Transverse colon (tissue), 4 donors: ENCODE measurements at regions not wholly inside any gene's neighbourhood (a gene's known extent, or its start where the extent isn't known, plus 50 kb on each side); places are given as distances from the start of the nearest gene placed in this dataset.

Experiments
- DNase-seq: peaks from one replicate; pipeline ENCODE4 v3.0.0-alpha.2; 2019
- H3K27ac ChIP-seq, 4 donors: fragments of 200-600 bp; sonication (generic); 2 replicates each; pipeline ENCODE4 v1.5.1; 2016 to 2018; ENCODE audit warnings: inconsistent platforms in 4 of 4
- H3K27me3 ChIP-seq: fragments of 200-600 bp; sonication (generic); 2 replicates; pipeline ENCODE4 v1.5.1; 2017; ENCODE audit warnings: inconsistent platforms
- H3K36me3 ChIP-seq, 4 donors: fragments of 200-600 bp; sonication (generic); 2 replicates each; pipeline ENCODE4 v1.5.1; 2017 to 2019; ENCODE audit warnings: inconsistent platforms in 4 of 4
- H3K4me1 ChIP-seq, 4 donors: fragments of 200-600 bp; sonication (generic); 2 replicates each; pipeline ENCODE4 v1.5.1; 2017 to 2020; ENCODE audit warnings: inconsistent platforms in 4 of 4
- H3K4me3 ChIP-seq, 4 donors: fragments of 200-600 bp; sonication (generic); 1 replicate in 1 of 4; 2 replicates in 3 of 4; pipeline versions ENCODE4 v1.5.1 to v1.6.1; 2017 to 2019; ENCODE audit warnings: inconsistent platforms in 4 of 4
- H3K9me3 ChIP-seq, 2 donors: fragments of 200-600 bp; sonication (generic); 2 replicates each; pipeline ENCODE4 v1.5.1; 2017 to 2019; ENCODE audit warnings: inconsistent platforms in 2 of 2
- EP300 ChIP-seq: sonication (generic); formaldehyde crosslinking; IDR thresholded peaks from one replicate; pipeline ENCODE4 v1.6.1; 2017; ENCODE audit warnings: antibody characterized with exemption, low read depth
- POLR2A ChIP-seq: fragments of 450-650 bp; IDR thresholded peaks from one replicate; pipeline ENCODE4 v1.6.1; 2016; ENCODE audit warnings: antibody characterized with exemption, mild to moderate bottlenecking, moderate library complexity
- POLR2AphosphoS5 ChIP-seq, 3 donors: sonication (generic); formaldehyde crosslinking; IDR thresholded peaks; one replicate each; pipeline ENCODE4 v1.6.1; 2016; ENCODE audit warnings: antibody characterized with exemption in 3 of 3
- WGBS, 2 donors: methylation state at CpG; one replicate each; pipeline ENCODE4 v1.1.5; 2018; ENCODE audit warnings: low coverage in 1 of 2; 5-methylcytosine and 5-hydroxymethylcytosine counted together
- in situ Hi-C, 4 donors: fragments of 200-750 bp; cut with MboI; loops; one replicate each; pipeline versions ENCODE4 v1.15.0 to v1.15.1; 2017; ENCODE audit warnings: low sequenced_read_pairs in 3 of 4, low pct_ligation_motif_present in 1 of 4, low pct_unique_long_range_greater_than_20kb in 1 of 4
- intact Hi-C: fragments of 100-400 bp; cut with DNase I; formaldehyde crosslinking; loops from one replicate; pipeline ENCODE4 v1.15.1; 2023; ENCODE audit warnings: low total_unique reads
- TF ChIP-seq, protein P1 (sequence below), 5 experiments: fragments of 200-600 bp in 3 of 5; fragments of 450-650 bp in 2 of 5; sonication (generic) in 3 of 5; IDR thresholded peaks; 1 replicate in 2 of 5; 2 replicates in 3 of 5; pipeline ENCODE4 v1.5.1; 2016 to 2017; ENCODE audit warnings: antibody characterized with exemption in 5 of 5, inconsistent platforms in 3 of 5, mild to moderate bottlenecking in 2 of 5, moderate library complexity in 1 of 5

GRCh38 chr22:48939441-48940265, 888.0 kb downstream of the BRD1 start:
- no peak overlapping the region for H3K4me3 ChIP-seq
- peak; percentile 2 for DNase-seq
- intact Hi-C loops: no loop called here
- H3K4me1 ChIP-seq: no peaks in the 10 kb centered on the region
- in situ Hi-C loops: no loop called here
- H3K27me3 ChIP-seq: peaks cover 5% of the 10 kb centered on the region
- no peaks in the 10 kb centered on the region for H3K36me3 ChIP-seq
- WGBS, 2 donors: 42 to 56% methylated on average over 15 to 26 of the region's 31 CpGs
- no peak for TF ChIP-seq EP300
- no peak for TF ChIP-seq POLR2AphosphoS5 (IDR thresholded peaks at IDR 0.05)
- TF ChIP-seq POLR2A: no peak
- TF ChIP-seq, protein P1, sequence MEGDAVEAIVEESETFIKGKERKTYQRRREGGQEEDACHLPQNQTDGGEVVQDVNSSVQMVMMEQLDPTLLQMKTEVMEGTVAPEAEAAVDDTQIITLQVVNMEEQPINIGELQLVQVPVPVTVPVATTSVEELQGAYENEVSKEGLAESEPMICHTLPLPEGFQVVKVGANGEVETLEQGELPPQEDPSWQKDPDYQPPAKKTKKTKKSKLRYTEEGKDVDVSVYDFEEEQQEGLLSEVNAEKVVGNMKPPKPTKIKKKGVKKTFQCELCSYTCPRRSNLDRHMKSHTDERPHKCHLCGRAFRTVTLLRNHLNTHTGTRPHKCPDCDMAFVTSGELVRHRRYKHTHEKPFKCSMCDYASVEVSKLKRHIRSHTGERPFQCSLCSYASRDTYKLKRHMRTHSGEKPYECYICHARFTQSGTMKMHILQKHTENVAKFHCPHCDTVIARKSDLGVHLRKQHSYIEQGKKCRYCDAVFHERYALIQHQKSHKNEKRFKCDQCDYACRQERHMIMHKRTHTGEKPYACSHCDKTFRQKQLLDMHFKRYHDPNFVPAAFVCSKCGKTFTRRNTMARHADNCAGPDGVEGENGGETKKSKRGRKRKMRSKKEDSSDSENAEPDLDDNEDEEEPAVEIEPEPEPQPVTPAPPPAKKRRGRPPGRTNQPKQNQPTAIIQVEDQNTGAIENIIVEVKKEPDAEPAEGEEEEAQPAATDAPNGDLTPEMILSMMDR (IDR thresholded peaks at IDR 0.05): no peak
- no peak overlapping the region for H3K27ac ChIP-seq
- H3K9me3 ChIP-seq: peaks cover 2% of the 10 kb centered on the region in 2 donors

DNA sequence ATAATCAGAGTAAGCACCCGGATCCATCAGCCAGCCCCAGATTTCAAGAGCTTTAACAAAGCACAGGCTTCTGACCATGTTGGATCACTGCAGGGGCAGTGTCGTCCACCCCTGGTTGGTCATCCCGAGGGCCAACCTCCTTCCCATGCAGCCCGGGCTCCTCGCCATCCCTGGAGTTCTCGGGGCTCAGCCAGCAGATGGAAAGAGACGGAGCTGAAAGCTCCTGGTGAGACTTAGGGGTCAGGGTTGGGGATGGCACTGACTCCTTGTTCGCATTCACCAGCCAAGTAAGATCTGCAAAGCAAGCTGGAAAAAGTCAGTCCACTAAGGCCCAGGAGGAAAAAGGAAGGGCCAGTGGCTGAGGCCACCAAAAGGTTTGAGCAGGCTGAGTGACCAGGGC, 888.9 kb downstream of the BRD1 start:
- in situ Hi-C loops (no loop called here), intact Hi-C loops (no loop called here)
- DNase-seq: peak; percentile 4
- Histone ChIP-seq H3K27ac (no peak overlapping the region), H3K4me1 (no peaks in the 10 kb centered on the region), H3K27me3 (peaks cover 5% of the 10 kb centered on the region), H3K36me3 (no peaks in the 10 kb centered on the region), H3K4me3 (no peak overlapping the region), H3K9me3 (peaks cover 6% of the 10 kb centered on the region in 2 donors)
- WGBS, 2 donors: 67% methylated on average over 8 of the region's 8 CpGs; no CpG with 5 or more reads in 1 of the 2 donors
- TF ChIP-seq, protein P1 (IDR thresholded peaks at IDR 0.05): no peak
- TF ChIP-seq EP300 (no peak), POLR2AphosphoS5 (IDR thresholded peaks at IDR 0.05) (no peak)

DNA sequence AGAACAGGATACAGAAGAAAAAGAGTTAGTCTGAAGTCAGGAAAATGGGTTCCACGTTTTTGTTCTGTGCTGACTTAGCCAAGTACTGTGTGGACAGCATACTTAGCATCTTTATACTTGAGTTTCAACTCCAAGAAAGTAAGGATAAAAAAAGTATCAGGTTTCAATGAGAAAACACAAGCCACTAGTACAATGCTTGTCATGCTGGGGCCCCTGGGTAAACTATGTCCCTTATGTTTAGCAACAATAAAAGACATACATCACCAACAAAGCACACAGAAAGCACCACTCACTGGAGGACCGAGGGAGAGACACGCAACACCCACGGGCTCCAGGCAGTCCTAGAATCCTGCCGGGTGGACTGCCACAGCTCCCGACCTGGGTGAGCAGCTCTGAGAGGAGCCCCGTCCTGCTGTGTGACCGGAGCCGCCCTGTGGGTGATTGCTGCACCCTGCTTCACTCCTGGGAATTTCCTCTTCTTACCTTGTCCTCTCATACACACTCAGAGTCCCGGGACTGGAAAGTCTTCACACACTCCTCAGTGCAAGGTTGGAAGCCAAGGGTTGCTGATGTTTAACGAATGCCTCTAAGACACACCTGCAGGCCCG, 890.5 kb downstream of the BRD1 start:
- DNase-seq: no peak
- WGBS, 2 donors: 45 to 69% methylated on average over 4 to 12 of the region's 12 CpGs
- no peak for TF ChIP-seq POLR2AphosphoS5 (IDR thresholded peaks at IDR 0.05)
- TF ChIP-seq POLR2A: no peak
- TF ChIP-seq, protein P1 (IDR thresholded peaks at IDR 0.05): no peak
- no peak for TF ChIP-seq EP300
- no peaks in the 10 kb centered on the region for H3K4me1 ChIP-seq
- peaks cover 5% of the 10 kb centered on the region for H3K27me3 ChIP-seq
- H3K27ac ChIP-seq: no peak overlapping the region
- no peaks in the 10 kb centered on the region for H3K36me3 ChIP-seq
- intact Hi-C loops (no loop called here), in situ Hi-C loops (no loop called here)
- no peak overlapping the region for H3K4me3 ChIP-seq
- peaks cover 6% of the 10 kb centered on the region in 2 donors for H3K9me3 ChIP-seq

DNA sequence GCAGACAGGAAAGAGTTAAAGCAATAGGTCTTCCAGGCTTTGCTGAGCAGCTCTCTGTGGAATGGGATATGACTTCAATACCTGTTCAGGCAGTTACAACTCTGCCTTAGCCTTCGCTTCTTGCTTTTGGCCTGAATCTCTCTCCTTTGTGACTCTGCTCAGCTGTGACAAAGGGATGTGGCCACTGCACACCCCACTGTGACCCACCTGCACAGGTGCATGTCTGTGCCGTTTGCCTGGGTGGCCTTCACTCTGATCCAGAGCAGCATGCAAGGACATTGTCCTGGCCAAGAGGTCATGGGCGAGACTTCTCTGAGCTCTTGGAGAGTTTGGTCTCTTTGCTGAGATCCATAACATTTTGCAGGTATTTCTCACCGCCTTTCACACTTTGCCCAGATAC, 891.3 kb downstream of the BRD1 start:
- DNase-seq: no peak
- WGBS, 2 donors: 77 to 100% methylated on average over 2 to 4 of the region's 4 CpGs
- TF ChIP-seq POLR2A (no peak), POLR2AphosphoS5 (IDR thresholded peaks at IDR 0.05) (no peak), EP300 (no peak)
- TF ChIP-seq, protein P1 (IDR thresholded peaks at IDR 0.05): no peak
- Histone ChIP-seq H3K4me1 (no peaks in the 10 kb centered on the region), H3K27me3 (peaks cover 9% of the 10 kb centered on the region), H3K36me3 (no peaks in the 10 kb centered on the region), H3K4me3 (no peak overlapping the region), H3K27ac (no peak overlapping the region), H3K9me3 (peaks cover 6% of the 10 kb centered on the region in 2 donors)
- intact Hi-C loops: no loop called here
- in situ Hi-C loops: no loop called here
